Hindlimb muscle (tissue), 1 donor: ENCODE measurements at regions not wholly inside any gene's neighbourhood (a gene's known extent, or its start where the extent isn't known, plus 50 kb on each side); places are given as distances from the start of the nearest gene placed in this dataset.
"Not testable (repeated sequence)": the region's sequence is repeated elsewhere in the genome, so short reads cannot be mapped to it uniquely, and the experiment has no call there.

ENCODE experiments used
- DNase-seq: peaks from one replicate; pipeline ENCODE4 v3.0.0-alpha.2; 2013

GRCh38 chr9:63804205-63804604 is 1480.8 kb downstream of the FOXD4L5 start:
- not testable (repeated sequence) for DNase-seq

GRCh38 chr9:63794081-63794685 is 1490.8 kb downstream of the FOXD4L5 start:
- DNase-seq: not testable (repeated sequence)

- DNase-seq: not testable (repeated sequence)
These were observed 1497.6 kb downstream of the FOXD4L5 start for GRCh38 chr9:63787454-63787853.

- DNase-seq: not testable (repeated sequence)
These were observed 1500.0 kb downstream of the FOXD4L5 start for GRCh38 chr9:63785059-63785458.

- not testable (repeated sequence) for DNase-seq
These were observed 1500.6 kb downstream of the FOXD4L5 start for GRCh38 chr9:63784421-63784820.

- not testable (repeated sequence) for DNase-seq
These were observed 1503.1 kb downstream of the FOXD4L5 start for GRCh38 chr9:63781817-63782439.

GRCh38 chr9:63781390-63781789 is 1503.6 kb downstream of the FOXD4L5 start:
- not testable (repeated sequence) for DNase-seq

GRCh38 chr9:63776220-63776619 is 1508.8 kb downstream of the FOXD4L5 start:
- DNase-seq: not testable (repeated sequence)

- not testable (repeated sequence) for DNase-seq
These were observed 1510.0 kb downstream of the FOXD4L5 start for GRCh38 chr9:63775092-63775426.

- not testable (repeated sequence) for DNase-seq
These were observed 1510.5 kb downstream of the FOXD4L5 start for GRCh38 chr9:63774369-63775091.

- DNase-seq: not testable (repeated sequence)
These were observed 1522.8 kb downstream of the FOXD4L5 start for GRCh38 chr9:63762230-63762629.

GRCh38 chr9:63729021-63729420 is 1556.0 kb downstream of the FOXD4L5 start:
- not testable (repeated sequence) for DNase-seq

- DNase-seq: no peak
These were observed 1556.7 kb downstream of the FOXD4L5 start for GRCh38 chr9:63728287-63728686.

GRCh38 chr9:63708285-63708684 is 1576.7 kb downstream of the FOXD4L5 start:
- DNase-seq: not testable (repeated sequence)

- not testable (repeated sequence) for DNase-seq
These were observed 1580.6 kb downstream of the FOXD4L5 start for GRCh38 chr9:63704456-63704855.

GRCh38 chr9:63703670-63704069 is 1581.3 kb downstream of the FOXD4L5 start:
- DNase-seq: not testable (repeated sequence)

- DNase-seq: not testable (repeated sequence)
These were observed 1581.8 kb downstream of the FOXD4L5 start for GRCh38 chr9:63703138-63703665.
